H9 (cell line): ENCODE measurements at regions not wholly inside any gene's neighbourhood (a gene's known extent, or its start where the extent isn't known, plus 50 kb on each side); places are given as distances from the start of the nearest gene placed in this dataset.

Source experiments
- DNase-seq: peaks from one replicate; pipeline ENCODE4 v3.0.0-alpha.2; 2017
- H2AFZ ChIP-seq: one replicate; pipeline ENCODE4 v1.6.1; 2013; ENCODE audit warnings: mild to moderate bottlenecking, low read length, control low read depth, moderate library complexity
- H2AK5ac ChIP-seq: 2 replicates; pipeline ENCODE4 v1.6.1; 2013; ENCODE audit warnings: low read length, control low read depth, mixed read lengths; ENCODE audit not compliant: insufficient read length
- H2BK120ac ChIP-seq: one replicate; pipeline ENCODE4 v1.6.1; 2013; ENCODE audit warnings: low read depth, mild to moderate bottlenecking, low read length, control low read depth, inconsistent platforms; ENCODE audit not compliant: poor library complexity, severe bottlenecking
- H2BK12ac ChIP-seq: 2 replicates; pipeline ENCODE4 v1.6.1; 2013; ENCODE audit warnings: low read length, control low read depth, mixed read lengths, low read depth; ENCODE audit not compliant: insufficient read length
- H2BK15ac ChIP-seq: 2 replicates; pipeline ENCODE4 v1.6.1; 2013; ENCODE audit warnings: low read depth, low read length, control low read depth
- H2BK20ac ChIP-seq: one replicate; pipeline ENCODE4 v1.6.1; 2013; ENCODE audit warnings: low read depth, mild to moderate bottlenecking, low read length, control low read depth, inconsistent platforms; ENCODE audit not compliant: poor library complexity, severe bottlenecking
- H2BK5ac ChIP-seq: 2 replicates; pipeline ENCODE4 v1.6.1; 2013; ENCODE audit warnings: low read length, control low read depth, mixed read lengths; ENCODE audit not compliant: insufficient read length
- H3K14ac ChIP-seq: 2 replicates; pipeline ENCODE4 v1.6.1; 2013; ENCODE audit warnings: low read length, control low read depth; ENCODE audit not compliant: insufficient read depth
- H3K18ac ChIP-seq: 2 replicates; pipeline ENCODE4 v1.6.1; 2013; ENCODE audit warnings: low read depth, mild to moderate bottlenecking, mixed read lengths, low read length, control low read depth; ENCODE audit not compliant: insufficient read length
- H3K23ac ChIP-seq: 2 replicates; pipeline ENCODE4 v1.6.1; 2013; ENCODE audit warnings: low read length, control low read depth, mixed read lengths, low read depth; ENCODE audit not compliant: insufficient read length
- H3K23me2 ChIP-seq: 2 replicates; pipeline ENCODE4 v1.6.1; 2013; ENCODE audit warnings: low read depth, mild to moderate bottlenecking, mixed read lengths, low read length, control low read depth; ENCODE audit not compliant: insufficient read length, poor library complexity, severe bottlenecking
- H3K27ac ChIP-seq: 2 replicates; pipeline ENCODE4 v1.5.1; 2013; ENCODE audit warnings: low read length, control low read depth, mixed read lengths, low read depth; ENCODE audit not compliant: insufficient read length
- H3K27me3 ChIP-seq: 2 replicates; pipeline ENCODE4 v1.6.1; 2013; ENCODE audit warnings: low read length, control low read depth, inconsistent platforms; ENCODE audit not compliant: insufficient read depth
- H3K4ac ChIP-seq: 2 replicates; pipeline ENCODE4 v1.6.1; 2013; ENCODE audit warnings: low read depth, mild to moderate bottlenecking, control low read depth, inconsistent platforms, low read length, moderate library complexity
- H3K4me1 ChIP-seq: 2 replicates; pipeline ENCODE4 v1.6.1; 2013; ENCODE audit warnings: low read length, control low read depth, inconsistent platforms; ENCODE audit not compliant: insufficient read depth
- H3K4me2 ChIP-seq: 2 replicates; pipeline ENCODE4 v1.6.1; 2013; ENCODE audit warnings: low read length, control low read depth, mixed read lengths; ENCODE audit not compliant: insufficient read length, insufficient read depth
- H3K56ac ChIP-seq: 2 replicates; pipeline ENCODE4 v1.6.1; 2013; ENCODE audit warnings: low read depth, mild to moderate bottlenecking, mixed read lengths, low read length, control low read depth; ENCODE audit not compliant: insufficient read length
- H3K79me1 ChIP-seq: 2 replicates; pipeline ENCODE4 v1.6.1; 2013; ENCODE audit warnings: low read depth, mild to moderate bottlenecking, moderate library complexity, low read length, control low read depth, inconsistent platforms; ENCODE audit not compliant: insufficient read depth, poor library complexity, severe bottlenecking
- H3K79me2 ChIP-seq: 2 replicates; pipeline ENCODE4 v1.6.1; 2013; ENCODE audit warnings: low read length, control low read depth, inconsistent platforms; ENCODE audit not compliant: insufficient read depth
- H3K9ac ChIP-seq: 2 replicates; pipeline ENCODE4 v1.6.1; 2013; ENCODE audit warnings: low read length, control low read depth, mixed read lengths; ENCODE audit not compliant: insufficient read length; ENCODE audit errors: extremely low read depth
- H3K9me3 ChIP-seq: one replicate; pipeline ENCODE4 v1.6.1; 2013; ENCODE audit warnings: low read depth, low read length, inconsistent platforms; ENCODE audit not compliant: control insufficient read depth
- H3T11ph ChIP-seq: one replicate; pipeline ENCODE4 v1.6.1; 2013; ENCODE audit warnings: mild to moderate bottlenecking, low read length, control low read depth, inconsistent platforms
- H4K20me1 ChIP-seq: one replicate; pipeline ENCODE4 v1.6.1; 2013; ENCODE audit not compliant: control insufficient read depth, insufficient read length, insufficient read depth
- H4K5ac ChIP-seq: 2 replicates; pipeline ENCODE4 v1.6.1; 2013; ENCODE audit warnings: low read depth, mild to moderate bottlenecking, mixed read lengths, low read length, control low read depth; ENCODE audit not compliant: insufficient read length
- H4K8ac ChIP-seq: replicated peaks from 2 replicates; pipeline ENCODE4 v1.6.1; 2013; ENCODE audit warnings: low read length, control low read depth, mixed read lengths, low read depth; ENCODE audit not compliant: insufficient read length
- H4K91ac ChIP-seq: 2 replicates; pipeline ENCODE4 v1.6.1; 2013; ENCODE audit warnings: low read depth, mild to moderate bottlenecking, moderate library complexity, mixed read lengths, low read length, control low read depth; ENCODE audit not compliant: insufficient read length
- H3K27ac Mint-ChIP-seq, 3 experiments: 2 replicates in 2 of 3; 3 replicates in 1 of 3; pipeline ENCODE4 v1.8.0; 2020 to 2021; ENCODE audit warnings: mixed read lengths in 3 of 3, mild to moderate bottlenecking in 1 of 3, moderate library complexity in 1 of 3
- H3K27me3 Mint-ChIP-seq: 2 replicates; pipeline ENCODE4 v1.8.0; 2021; ENCODE audit warnings: low read depth, mild to moderate bottlenecking, moderate library complexity, mixed read lengths
- H3K36me3 Mint-ChIP-seq, 3 experiments: 2 replicates in 2 of 3; 3 replicates in 1 of 3; pipeline ENCODE4 v1.8.0; 2020 to 2021; ENCODE audit warnings: low read depth in 3 of 3, mixed read lengths in 3 of 3; ENCODE audit not compliant: insufficient read depth in 1 of 3
- H3K4me1 Mint-ChIP-seq, 2 experiments: 2 replicates each; pipeline ENCODE4 v1.8.0; 2020; ENCODE audit warnings: mixed read lengths in 2 of 2
- H3K4me3 Mint-ChIP-seq, 2 experiments: 2 replicates in 1 of 2; 3 replicates in 1 of 2; pipeline ENCODE4 v1.8.0; 2020 to 2021; ENCODE audit warnings: mild to moderate bottlenecking in 2 of 2, mixed read lengths in 2 of 2, moderate library complexity in 1 of 2
- H3K9me3 Mint-ChIP-seq, 2 experiments: 2 replicates in 1 of 2; 3 replicates in 1 of 2; pipeline ENCODE4 v1.8.0; 2020; ENCODE audit warnings: mild to moderate bottlenecking in 2 of 2, mixed read lengths in 2 of 2, moderate library complexity in 1 of 2
- CTCF ChIP-seq: fragments of 200-600 bp; sonication (generic); conservative IDR thresholded peaks from 3 replicates; pipeline ENCODE4 v1.8.0; 2021; ENCODE audit warnings: antibody characterized with exemption, mild to moderate bottlenecking
- WGBS: extraction: QIAGEN DNeasy Blood & Tissue Kit; methylation state at CpG from one replicate; pipeline ENCODE4 v1.1.7; 2013; ENCODE audit warnings: missing lambda C conversion rate, low lambda C conversion rate, mixed read lengths; ENCODE audit not compliant: insufficient read length; ENCODE audit errors: extremely low coverage; 5-methylcytosine and 5-hydroxymethylcytosine counted together

GRCh38 chr13:72399351-72399750, 328.1 kb downstream of the MZT1 start:
- H4K8ac ChIP-seq, result no peak overlapping the region
- TF ChIP-seq CTCF, result no peak
- H3K9me3 ChIP-seq, result no peaks in the 10 kb centered on the region
- no peaks in the 10 kb centered on the region for H3K23me2 ChIP-seq
- no peak overlapping the region for H3K18ac ChIP-seq
- no peak overlapping the region for H2AK5ac ChIP-seq
- no peak overlapping the region for H3K27ac ChIP-seq
- H2AFZ ChIP-seq, result no peak overlapping the region
- no peaks in the 10 kb centered on the region for H4K20me1 ChIP-seq
- H2BK5ac ChIP-seq, result no peak overlapping the region
- no peak overlapping the region for H2BK15ac ChIP-seq
- Mint-ChIP-seq H3K4me3 (no peak overlapping the region), H3K27ac (no peak overlapping the region), H3K4me1 (peaks cover 17 to 20% of the 10 kb centered on the region in 2 experiments), H3K36me3 (no peaks in the 10 kb centered on the region), H3K9me3 (no peaks in the 10 kb centered on the region), H3K27me3 (no peaks in the 10 kb centered on the region)
- H2BK120ac ChIP-seq, result no peak overlapping the region
- no peak overlapping the region for H3K14ac ChIP-seq
- H2BK20ac ChIP-seq, result no peak overlapping the region
- no peak overlapping the region for H2BK12ac ChIP-seq
- no peak overlapping the region for H3K4ac ChIP-seq
- H3K4me1 ChIP-seq, result no peaks in the 10 kb centered on the region; the same call in 1 of the 2 replicates
- no peaks in the 10 kb centered on the region for H3K27me3 ChIP-seq
- H3K79me1 ChIP-seq, result no peaks in the 10 kb centered on the region
- H3K23ac ChIP-seq, result no peak overlapping the region
- H4K5ac ChIP-seq, result no peak overlapping the region
- no peak overlapping the region for H3K56ac ChIP-seq
- H3K9ac ChIP-seq, result no peak overlapping the region
- DNase-seq, result no peak
- no peak overlapping the region for H4K91ac ChIP-seq
- H3K4me2 ChIP-seq, result no peak overlapping the region
- no peaks in the 10 kb centered on the region for H3K79me2 ChIP-seq
- no peak overlapping the region for H3T11ph ChIP-seq
- whole genome bisulfite sequencing, result no CpG with 5 or more reads among the region's 4 CpGs
